Activated CD8-positive, alpha-beta T cell treated with anti-CD3 and anti-CD28 coated beads, Interleukin-2, amount 10 ng/mL, durations not matched to agents 7 days and 5 days (primary cell): ENCODE measurements at regions not wholly inside any gene's neighbourhood (a gene's known extent, or its start where the extent isn't known, plus 50 kb on each side); places are given as distances from the start of the nearest gene placed in this dataset.
A peak's percentile ranks its signal among the peaks of the same experiment; 100 is the strongest.
"Not testable (repeated sequence)": the region's sequence is repeated elsewhere in the genome, so short reads cannot be mapped to it uniquely, and the experiment has no call there.

Source experiments
- ATAC-seq: fragments of 150-1000 bp; cut with Tn5 transposase; one replicate; pipeline ENCODE4 v1.10.0; 2021; ENCODE audit warnings: moderate library complexity
- CTCF ChIA-PET: fragments of 350-600 bp; sonication (Branson Sonifier 250); formaldehyde crosslinking; loops from one replicate; lab custom pipeline; 2021; ENCODE audit warnings: antibody characterized with exemption; lab: Charles Lee
- POLR2A ChIA-PET: fragments of 350-600 bp; sonication (Branson Sonifier 250); formaldehyde crosslinking; loops from one replicate; lab custom pipeline; 2021; ENCODE audit warnings: antibody characterized with exemption; lab: Charles Lee
- DNase-seq: peaks from one replicate; pipeline ENCODE4 v3.0.0-alpha.2; 2020
- H3K27ac Mint-ChIP-seq: one replicate; pipeline ENCODE4 v1.8.0; 2021; ENCODE audit warnings: mild to moderate bottlenecking, mixed read lengths
- H3K27me3 Mint-ChIP-seq: one replicate; pipeline ENCODE4 v1.8.0; 2021; ENCODE audit warnings: low read depth, mixed read lengths
- H3K36me3 Mint-ChIP-seq: one replicate; pipeline ENCODE4 v1.8.0; 2021; ENCODE audit warnings: low read depth, mixed read lengths
- H3K4me1 Mint-ChIP-seq: one replicate; pipeline ENCODE4 v1.8.0; 2021; ENCODE audit warnings: low read depth, mixed read lengths
- H3K4me3 Mint-ChIP-seq: one replicate; pipeline ENCODE4 v1.8.0; 2021; ENCODE audit warnings: mild to moderate bottlenecking, mixed read lengths
- H3K9me3 Mint-ChIP-seq: one replicate; pipeline ENCODE4 v1.8.0; 2022; ENCODE audit warnings: mixed read lengths; ENCODE audit not compliant: insufficient read depth

DNA sequence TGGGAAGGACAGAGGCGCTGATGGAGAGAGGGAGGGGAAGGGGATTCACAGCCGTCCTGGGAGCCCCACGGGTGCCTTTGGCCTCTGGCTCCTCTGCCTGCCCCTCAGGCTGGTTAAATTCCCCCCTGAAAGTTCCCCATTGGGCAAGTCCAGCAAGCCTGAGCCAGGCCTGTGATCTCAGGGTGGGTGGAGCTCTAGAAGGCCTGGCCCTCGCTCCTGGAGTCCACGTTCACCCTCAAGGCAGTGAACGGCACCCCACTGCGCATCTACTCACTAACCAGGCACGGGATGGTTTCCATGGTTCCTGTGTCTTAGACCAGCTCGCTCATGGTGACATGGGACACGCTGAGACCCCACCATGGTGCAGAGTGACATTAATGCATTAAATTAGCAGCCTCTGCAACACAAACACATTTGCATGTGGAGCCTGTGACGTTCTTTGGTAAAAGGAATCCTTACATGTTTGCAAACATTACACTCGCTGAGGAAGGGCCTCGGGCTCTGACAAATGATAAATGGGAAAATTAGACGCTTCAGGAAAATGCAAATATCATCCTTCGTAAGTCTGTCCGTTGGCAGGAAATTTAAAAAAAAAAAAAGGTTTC lies 452.7 kb downstream of the PREX1 start:
- no peak overlapping the region for H3K4me3 Mint-ChIP-seq
- CTCF ChIA-PET: no interaction called here
- DNase-seq (no peak), ATAC-seq (no peak)
- H3K36me3 Mint-ChIP-seq: no peaks in the 10 kb centered on the region
- POLR2A ChIA-PET: no interaction called here
- H3K4me1 Mint-ChIP-seq: peaks cover 3% of the 10 kb centered on the region
- H3K27ac Mint-ChIP-seq: no peak overlapping the region
- H3K27me3 Mint-ChIP-seq: peaks cover 10% of the 10 kb centered on the region
- H3K9me3 Mint-ChIP-seq: no peaks in the 10 kb centered on the region

DNA sequence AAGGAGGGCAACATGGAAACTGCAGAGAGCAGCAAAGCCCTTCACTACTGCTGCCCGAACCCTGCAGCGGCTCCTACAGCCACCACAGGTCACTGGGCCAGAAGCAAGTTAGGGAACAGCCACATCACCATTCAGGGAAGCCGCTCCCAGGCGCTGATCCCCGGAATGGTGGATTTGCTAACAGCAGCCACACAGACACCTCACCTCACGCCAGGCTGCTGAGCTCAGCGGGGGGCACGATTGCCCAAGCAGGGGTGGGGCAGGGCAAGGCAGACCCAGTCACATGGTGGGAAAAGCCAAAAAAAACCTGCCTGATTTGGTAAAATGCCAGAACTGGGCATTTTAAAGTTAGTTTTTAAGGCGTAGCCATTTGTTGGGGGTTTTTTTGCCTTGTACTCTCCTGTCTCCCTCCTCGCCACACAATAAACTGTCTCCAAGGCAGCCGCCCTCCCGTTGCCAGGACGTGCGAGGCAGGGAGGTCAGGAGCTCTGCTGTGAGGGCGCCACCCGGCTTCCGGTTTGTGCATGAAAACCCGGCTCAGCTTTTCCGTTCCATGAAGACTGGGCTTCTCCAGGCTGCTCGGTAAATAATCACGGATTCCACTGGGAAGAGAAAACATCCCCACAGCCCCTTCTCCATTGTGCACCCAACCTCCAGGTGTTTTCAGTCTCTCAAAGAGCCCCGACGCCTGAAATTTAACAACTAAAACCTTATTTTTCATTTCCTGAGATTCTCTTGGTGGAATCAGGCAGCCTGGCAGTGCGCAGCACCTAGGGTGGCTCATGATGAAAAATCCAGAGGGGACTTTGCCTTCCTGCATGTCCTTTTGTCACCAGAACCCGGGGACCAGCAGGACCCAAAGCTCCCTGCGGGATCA lies 453.5 kb downstream of the PREX1 start:
- H3K9me3 Mint-ChIP-seq, H3K27me3 Mint-ChIP-seq, H3K36me3 Mint-ChIP-seq, H3K27ac Mint-ChIP-seq, CTCF ChIA-PET, H3K4me1 Mint-ChIP-seq, H3K4me3 Mint-ChIP-seq, DNase-seq, POLR2A ChIA-PET: not testable (repeated sequence)
- peak; percentile 42 for ATAC-seq

DNA sequence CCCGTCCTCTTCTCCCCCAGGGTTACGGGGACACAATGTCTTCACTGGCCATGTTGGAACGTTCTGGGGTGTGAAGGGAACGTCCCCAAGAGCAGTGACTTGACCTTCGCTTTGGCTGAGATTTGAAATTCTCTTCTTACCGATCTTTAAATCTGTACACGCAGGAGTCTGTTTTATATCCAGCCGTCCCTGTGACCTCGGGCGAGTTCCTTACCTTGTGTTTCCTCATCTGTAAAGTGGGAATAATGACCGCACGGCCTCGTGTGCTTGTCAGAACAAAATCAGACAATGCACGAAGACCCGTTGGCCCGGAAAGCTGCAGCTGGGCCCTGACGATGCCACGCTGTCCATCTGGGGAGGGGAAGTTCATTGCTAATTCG lies 454.3 kb downstream of the PREX1 start:
- Mint-ChIP-seq H3K9me3 (no peaks in the 10 kb centered on the region), H3K36me3 (no peaks in the 10 kb centered on the region), H3K4me1 (peaks cover 3% of the 10 kb centered on the region), H3K27me3 (peaks cover 10% of the 10 kb centered on the region), H3K4me3 (no peak overlapping the region), H3K27ac (no peak overlapping the region)
- DNase-seq: no peak
- no peak for ATAC-seq
- POLR2A ChIA-PET: no interaction called here
- CTCF ChIA-PET: no interaction called here

DNA sequence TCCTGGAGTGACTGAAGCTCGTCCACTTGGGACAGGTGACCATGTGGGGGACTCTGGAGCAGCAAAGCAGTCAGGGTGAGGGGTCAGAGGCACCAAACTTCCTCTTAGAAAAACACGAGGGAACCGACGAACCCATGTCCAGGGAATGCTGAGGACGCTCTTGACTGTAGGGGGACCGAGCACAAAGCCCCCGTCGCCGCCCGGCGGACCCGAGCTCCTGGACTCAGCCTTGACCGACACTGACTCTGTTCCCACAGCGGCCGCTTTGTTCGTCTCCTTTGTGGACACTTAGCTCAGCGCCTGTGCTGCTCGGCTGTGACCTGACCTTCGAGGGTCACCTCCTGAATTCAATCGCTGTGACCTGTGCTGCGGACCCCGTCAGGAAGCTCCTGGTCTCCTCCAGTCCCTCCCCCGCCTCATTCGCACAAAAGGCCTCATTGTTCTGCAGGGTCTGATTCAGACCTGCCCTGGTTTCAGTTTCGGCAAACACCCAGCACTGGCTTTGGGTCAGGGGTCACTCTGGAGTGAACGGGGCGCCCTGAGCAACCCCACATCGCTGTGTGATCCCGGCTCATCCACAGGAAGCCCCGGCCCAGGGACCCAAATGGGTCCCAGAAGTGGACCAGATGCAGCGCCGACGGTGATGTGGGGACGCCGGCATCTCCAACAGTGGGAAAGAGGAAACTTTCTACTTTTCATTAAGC lies 454.8 kb downstream of the PREX1 start:
- H3K4me3 Mint-ChIP-seq, H3K27me3 Mint-ChIP-seq, ATAC-seq, H3K27ac Mint-ChIP-seq, CTCF ChIA-PET, H3K36me3 Mint-ChIP-seq, H3K9me3 Mint-ChIP-seq, POLR2A ChIA-PET, H3K4me1 Mint-ChIP-seq, DNase-seq: not testable (repeated sequence)

DNA sequence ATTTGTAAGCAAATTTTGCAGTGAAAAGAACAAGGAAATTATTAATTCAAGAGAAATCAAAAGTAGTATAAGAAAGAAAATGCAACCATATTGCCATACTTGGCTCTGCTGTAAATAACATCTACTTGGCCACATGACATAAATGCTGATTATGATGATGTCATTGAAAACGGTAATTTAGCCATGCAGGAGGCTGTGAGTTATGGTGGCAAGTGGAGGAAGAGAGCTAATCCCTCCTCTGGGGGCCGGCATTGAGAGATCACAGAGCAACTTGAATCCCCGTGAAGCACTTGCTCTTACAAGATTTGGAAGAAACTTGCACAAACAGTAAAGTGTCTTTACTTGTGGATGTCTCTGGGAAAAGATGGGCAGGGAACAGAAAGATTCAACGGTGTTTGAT lies 456.6 kb downstream of the PREX1 start:
- Mint-ChIP-seq H3K27ac (no peak overlapping the region), H3K9me3 (no peaks in the 10 kb centered on the region), H3K4me1 (peaks cover 11% of the 10 kb centered on the region), H3K36me3 (no peaks in the 10 kb centered on the region), H3K27me3 (peaks cover 15% of the 10 kb centered on the region), H3K4me3 (no peak overlapping the region)
- no peak for DNase-seq
- ChIA-PET POLR2A (no interaction called here), CTCF (no interaction called here)
- no peak for ATAC-seq

DNA sequence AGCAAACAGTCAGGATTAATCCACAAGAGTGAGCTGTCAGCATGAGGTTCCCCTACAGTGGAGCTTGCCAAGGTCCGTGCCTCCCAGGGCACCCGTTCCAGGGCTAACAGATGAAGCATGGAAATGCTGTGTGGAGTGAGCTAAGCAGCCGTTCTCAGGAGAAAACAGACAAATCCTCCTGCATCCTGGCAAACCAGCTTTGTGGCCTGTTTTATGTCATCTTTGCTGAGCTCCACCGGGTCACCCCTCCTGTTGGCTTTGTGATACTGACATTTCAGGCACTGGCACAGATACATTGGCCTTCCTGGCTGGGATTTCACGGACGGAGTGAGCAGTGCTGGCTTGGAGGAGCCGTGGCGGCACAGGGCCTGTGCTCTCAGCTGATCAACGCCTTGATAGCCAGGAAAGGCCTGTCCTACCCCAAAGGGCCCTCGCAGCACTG lies 459.2 kb downstream of the PREX1 start:
- POLR2A ChIA-PET, H3K4me1 Mint-ChIP-seq, ATAC-seq, H3K4me3 Mint-ChIP-seq, DNase-seq, H3K36me3 Mint-ChIP-seq, H3K27ac Mint-ChIP-seq, H3K9me3 Mint-ChIP-seq, CTCF ChIA-PET: not testable (repeated sequence)
- peaks cover 11% of the 10 kb centered on the region for H3K27me3 Mint-ChIP-seq

DNA sequence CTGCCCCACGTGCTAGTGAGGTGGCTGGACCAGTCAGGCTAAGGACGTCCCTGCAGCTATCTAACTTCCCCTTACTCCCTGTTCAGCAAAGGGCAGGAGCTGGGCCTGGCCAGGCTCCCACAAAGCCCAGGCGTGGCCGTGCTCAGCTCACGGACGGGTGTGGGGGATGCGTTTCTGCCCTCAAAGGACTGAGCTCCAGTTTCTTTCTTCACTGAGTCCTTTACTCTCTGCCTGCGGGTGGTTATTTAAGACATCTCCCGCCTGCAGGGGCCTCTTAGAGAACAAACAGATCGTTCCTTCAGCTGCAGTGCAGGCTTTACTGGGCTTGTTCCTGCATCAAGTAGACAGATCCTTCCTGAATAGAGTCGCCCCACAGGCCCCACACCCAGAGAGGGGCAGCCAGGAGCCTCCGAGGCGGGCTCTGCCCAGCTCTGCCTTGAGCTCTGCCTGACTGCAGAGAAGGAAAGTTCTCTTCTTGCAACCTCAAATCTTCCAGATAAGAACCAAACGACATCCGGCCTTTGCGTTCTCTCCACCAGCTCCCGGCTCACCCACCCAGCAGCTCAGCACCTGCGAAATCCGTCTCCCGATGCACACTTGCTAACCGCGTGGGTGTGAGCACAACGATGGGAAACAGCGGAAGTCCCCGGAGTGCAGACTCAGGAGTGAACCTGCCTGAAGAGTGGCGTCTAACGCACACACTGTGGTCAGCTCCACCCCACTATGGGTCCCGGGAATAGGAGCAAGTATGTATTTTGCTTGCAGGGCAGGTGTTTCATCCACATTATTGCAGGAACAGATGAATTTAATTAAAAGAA lies 460.0 kb downstream of the PREX1 start:
- DNase-seq, H3K27ac Mint-ChIP-seq, CTCF ChIA-PET, H3K4me1 Mint-ChIP-seq, H3K36me3 Mint-ChIP-seq, H3K9me3 Mint-ChIP-seq, POLR2A ChIA-PET, H3K4me3 Mint-ChIP-seq: not testable (repeated sequence)
- peak; percentile 57 for ATAC-seq
- H3K27me3 Mint-ChIP-seq: peaks cover 11% of the 10 kb centered on the region

DNA sequence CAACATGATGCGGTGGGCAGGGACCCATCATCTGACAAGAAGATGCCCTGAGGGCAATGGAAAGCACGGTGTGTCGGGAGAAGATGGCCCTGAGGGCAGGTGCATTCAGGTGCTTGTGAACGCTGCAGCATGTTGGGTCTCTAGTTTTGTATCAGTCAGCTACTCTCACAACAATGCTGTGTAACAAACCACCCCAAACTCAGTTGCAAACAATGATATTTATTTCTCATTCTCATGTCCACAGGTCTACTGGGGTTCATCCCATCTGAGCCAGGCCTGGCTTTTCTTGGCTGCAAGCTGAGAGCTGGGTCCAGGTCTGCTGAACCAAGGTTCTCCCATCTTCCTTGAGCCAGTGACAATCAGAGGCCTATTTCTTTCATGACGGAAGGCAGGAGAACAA lies 461.6 kb downstream of the PREX1 start:
- Mint-ChIP-seq H3K27me3 (peaks cover 11% of the 10 kb centered on the region), H3K4me3 (no peak overlapping the region), H3K27ac (no peak overlapping the region), H3K36me3 (no peaks in the 10 kb centered on the region), H3K4me1 (peaks cover 7% of the 10 kb centered on the region), H3K9me3 (no peaks in the 10 kb centered on the region)
- ChIA-PET CTCF (no interaction called here), POLR2A (no interaction called here)
- ATAC-seq (no peak), DNase-seq (no peak)

DNA sequence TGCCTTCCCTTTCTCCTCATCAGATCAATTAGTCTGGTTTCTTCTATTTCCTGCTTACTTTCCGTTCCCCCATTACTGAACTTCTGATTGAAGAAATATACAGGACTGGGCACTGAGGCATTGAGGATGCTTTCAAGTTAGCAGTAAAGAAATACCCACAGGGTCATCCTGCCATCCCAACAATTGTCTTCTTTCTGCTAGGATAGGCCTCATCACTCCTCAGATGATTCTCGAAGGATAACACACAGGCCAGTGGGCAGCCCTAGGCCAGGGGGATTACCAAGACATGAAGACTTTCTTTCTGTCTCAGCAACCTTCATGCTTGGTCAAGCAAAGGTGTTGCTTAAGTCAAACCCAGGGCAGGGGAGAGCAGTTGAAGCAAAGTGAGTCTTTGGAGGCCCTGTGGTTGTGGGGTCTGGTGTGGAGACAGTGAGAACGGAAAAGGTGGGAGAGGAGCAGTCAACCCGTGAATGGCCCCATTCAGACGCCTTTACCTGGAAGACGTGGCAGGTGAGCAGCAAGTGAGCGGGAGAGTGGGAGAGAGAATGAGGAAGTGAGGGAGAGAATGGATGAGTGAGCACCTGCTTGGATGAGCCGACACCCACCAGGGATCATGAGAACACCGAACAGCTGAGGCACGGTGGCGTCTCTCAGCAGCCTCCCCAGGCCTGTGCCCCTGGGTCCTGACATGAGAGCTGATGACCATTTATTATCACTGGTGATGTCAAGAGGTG lies 462.9 kb downstream of the PREX1 start:
- H3K4me3 Mint-ChIP-seq: no peak overlapping the region
- no peaks in the 10 kb centered on the region for H3K9me3 Mint-ChIP-seq
- H3K27me3 Mint-ChIP-seq: peaks cover 5% of the 10 kb centered on the region
- DNase-seq (no peak), ATAC-seq (no peak)
- ChIA-PET POLR2A (interaction anchor here (0.8 kb wide), 1 partner anchor 294 kb away, joined by 3 read pairs; no protein-coding TSS in a partner anchor), CTCF (no interaction called here)
- no peak overlapping the region for H3K27ac Mint-ChIP-seq
- H3K4me1 Mint-ChIP-seq: peaks cover 7% of the 10 kb centered on the region
- no peaks in the 10 kb centered on the region for H3K36me3 Mint-ChIP-seq

DNA sequence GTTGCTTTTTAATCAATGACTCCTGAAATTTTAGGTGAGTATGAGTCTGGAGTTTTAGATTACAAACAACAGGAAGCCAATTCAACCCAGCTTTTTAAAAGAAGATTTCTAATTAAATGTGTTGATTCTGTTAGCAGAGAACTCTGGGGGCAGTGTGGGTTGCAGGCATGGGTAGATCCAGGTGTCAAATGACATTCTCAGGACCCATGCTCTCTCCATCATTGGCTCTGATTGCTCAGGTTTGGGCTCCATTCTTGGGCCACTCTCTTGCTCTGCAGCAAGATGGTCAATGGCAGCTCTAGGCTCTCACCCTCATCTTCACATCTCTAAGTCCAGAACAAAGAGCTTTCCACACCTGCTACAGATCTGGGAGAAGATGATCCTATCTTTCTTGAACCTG lies 463.7 kb downstream of the PREX1 start:
- H3K27ac Mint-ChIP-seq: no peak overlapping the region
- DNase-seq (no peak), ATAC-seq (no peak)
- CTCF ChIA-PET: interaction anchor here (1.2 kb wide), 1 partner anchor 183 kb away, joined by 3 read pairs; no protein-coding TSS in a partner anchor
- no peak overlapping the region for H3K4me3 Mint-ChIP-seq
- no peaks in the 10 kb centered on the region for H3K9me3 Mint-ChIP-seq
- H3K36me3 Mint-ChIP-seq: no peaks in the 10 kb centered on the region
- peaks cover 7% of the 10 kb centered on the region for H3K4me1 Mint-ChIP-seq
- POLR2A ChIA-PET: interaction anchor here (0.7 to 0.8 kb wide), 2 partner anchors 11 to 293 kb away, joined by 3 read pairs; no protein-coding TSS in a partner anchor
- H3K27me3 Mint-ChIP-seq: peaks cover 5% of the 10 kb centered on the region

DNA sequence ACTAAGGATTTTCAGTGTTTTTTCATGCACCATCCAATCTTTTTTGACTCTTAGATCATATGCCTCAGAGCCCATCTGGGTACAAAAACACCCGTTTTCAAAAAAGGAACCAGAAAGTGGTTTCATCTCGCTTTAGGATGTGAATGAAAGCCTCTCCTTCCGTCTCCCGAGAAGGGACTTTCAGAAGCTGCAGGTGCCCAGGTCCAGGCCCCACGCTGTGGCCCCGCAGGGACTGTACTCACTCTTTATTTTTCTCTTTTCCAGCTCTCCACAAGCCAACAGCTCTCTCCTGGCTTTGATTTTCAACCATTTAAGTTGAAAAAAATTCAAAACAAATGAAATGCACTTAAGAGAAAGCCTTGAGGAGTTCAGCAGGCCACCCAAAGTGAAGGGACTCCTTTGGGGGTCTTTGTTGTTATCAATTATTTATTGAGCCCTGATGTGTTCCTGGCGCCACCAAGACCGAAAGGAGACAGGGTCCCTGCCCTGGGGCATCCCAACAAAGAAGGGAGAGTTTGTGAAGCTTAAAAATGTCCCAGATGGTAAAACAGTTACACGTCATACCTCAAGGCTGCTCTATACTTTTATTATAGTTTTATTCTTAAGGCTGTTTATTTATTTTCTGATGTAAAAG lies 467.3 kb downstream of the PREX1 start:
- no peak overlapping the region for H3K27ac Mint-ChIP-seq
- ATAC-seq (no peak), DNase-seq (no peak)
- H3K27me3 Mint-ChIP-seq: no peaks in the 10 kb centered on the region
- no peak overlapping the region for H3K4me3 Mint-ChIP-seq
- no peaks in the 10 kb centered on the region for H3K36me3 Mint-ChIP-seq
- CTCF ChIA-PET: no interaction called here
- POLR2A ChIA-PET: no interaction called here
- H3K4me1 Mint-ChIP-seq: no peaks in the 10 kb centered on the region
- no peaks in the 10 kb centered on the region for H3K9me3 Mint-ChIP-seq
